ENCODE measurements at regions not wholly inside any gene's neighbourhood (a gene's known extent, or its start where the extent isn't known, plus 50 kb on each side); places are given as distances from the start of the nearest gene placed in this dataset.

- Histone ChIP-seq H3K4me3 (no peak overlapping the region), H3K36me3 (no peaks in the 10 kb centered on the region), H3K4me1 (no peaks in the 10 kb centered on the region), H3K9me3 (no peaks in the 10 kb centered on the region), H3K27ac (no peak overlapping the region), H3K27me3 (no peaks in the 10 kb centered on the region)
- DNase-seq, result no peak
- TF ChIP-seq POLR2A (IDR thresholded peaks at IDR 0.05) (no peak), CTCF (IDR thresholded peaks at IDR 0.05) (no peak)
These were observed 1635.0 kb upstream of the ACVR2A start for GRCh38 chr2:146209842-146210275.

- Histone ChIP-seq H3K9me3 (no peaks in the 10 kb centered on the region), H3K4me1 (no peaks in the 10 kb centered on the region), H3K36me3 (no peaks in the 10 kb centered on the region), H3K4me3 (no peak overlapping the region), H3K27ac (no peak overlapping the region), H3K27me3 (no peaks in the 10 kb centered on the region)
- no peak for DNase-seq
- TF ChIP-seq CTCF (IDR thresholded peaks at IDR 0.05), result no peak
- no peak for TF ChIP-seq POLR2A (IDR thresholded peaks at IDR 0.05)
These were observed 1636.9 kb upstream of the ACVR2A start for GRCh38 chr2:146207901-146208300.

GRCh38 chr2:146207417-146207816 lies 1637.4 kb upstream of the ACVR2A start:
- no peaks in the 10 kb centered on the region for H3K4me1 ChIP-seq
- H3K36me3 ChIP-seq, result no peaks in the 10 kb centered on the region
- H3K9me3 ChIP-seq, result no peaks in the 10 kb centered on the region
- no peak overlapping the region for H3K4me3 ChIP-seq
- no peak for DNase-seq
- no peak for TF ChIP-seq CTCF (IDR thresholded peaks at IDR 0.05)
- TF ChIP-seq POLR2A (IDR thresholded peaks at IDR 0.05), result no peak
- H3K27me3 ChIP-seq, result no peaks in the 10 kb centered on the region
- no peak overlapping the region for H3K27ac ChIP-seq

GRCh38 chr2:146203064-146203624 lies 1641.7 kb upstream of the ACVR2A start:
- Histone ChIP-seq H3K36me3 (no peaks in the 10 kb centered on the region), H3K4me3 (no peak overlapping the region), H3K9me3 (no peaks in the 10 kb centered on the region), H3K27ac (no peak overlapping the region), H3K27me3 (no peaks in the 10 kb centered on the region), H3K4me1 (no peaks in the 10 kb centered on the region)
- no peak for TF ChIP-seq POLR2A (IDR thresholded peaks at IDR 0.05)
- no peak for TF ChIP-seq CTCF (IDR thresholded peaks at IDR 0.05)
- DNase-seq, result no peak

GRCh38 chr2:146193619-146194018 lies 1651.2 kb upstream of the ACVR2A start:
- no peaks in the 10 kb centered on the region for H3K9me3 ChIP-seq
- H3K27ac ChIP-seq, result no peak overlapping the region
- H3K4me3 ChIP-seq, result no peak overlapping the region
- H3K27me3 ChIP-seq, result no peaks in the 10 kb centered on the region
- DNase-seq, result no peak
- H3K4me1 ChIP-seq, result no peaks in the 10 kb centered on the region
- H3K36me3 ChIP-seq, result no peaks in the 10 kb centered on the region
- no peak for TF ChIP-seq CTCF (IDR thresholded peaks at IDR 0.05)
- no peak for TF ChIP-seq POLR2A (IDR thresholded peaks at IDR 0.05)

- no peaks in the 10 kb centered on the region for H3K9me3 ChIP-seq
- H3K4me3 ChIP-seq, result no peak overlapping the region
- TF ChIP-seq POLR2A (IDR thresholded peaks at IDR 0.05) (no peak), CTCF (IDR thresholded peaks at IDR 0.05) (no peak)
- no peak for DNase-seq
- H3K27me3 ChIP-seq, result no peaks in the 10 kb centered on the region
- H3K4me1 ChIP-seq, result no peaks in the 10 kb centered on the region
- H3K27ac ChIP-seq, result no peak overlapping the region
- H3K36me3 ChIP-seq, result no peaks in the 10 kb centered on the region
These were observed 1655.3 kb upstream of the ACVR2A start for GRCh38 chr2:146189541-146189940.

Data from Peyer's patch (tissue), 4 donors.